Subcutaneous abdominal adipose tissue (tissue), 5 donors: ENCODE measurements at regions not wholly inside any gene's neighbourhood (a gene's known extent, or its start where the extent isn't known, plus 50 kb on each side); places are given as distances from the start of the nearest gene placed in this dataset.

Experiments used
- H3K27ac ChIP-seq: one replicate; pipeline ENCODE4 v1.7.0; 2013; ENCODE audit warnings: low read depth, mild to moderate bottlenecking, inconsistent platforms, low read length, moderate library complexity
- H3K27me3 ChIP-seq, 5 donors: one replicate each; pipeline ENCODE4 v1.7.0; 2013; ENCODE audit warnings: low read length in 5 of 5, inconsistent platforms in 1 of 5; ENCODE audit not compliant: control insufficient read depth in 5 of 5, insufficient read depth in 4 of 5
- H3K36me3 ChIP-seq, 5 donors: one replicate each; pipeline ENCODE4 v1.7.0; 2013; ENCODE audit warnings: low read length in 5 of 5; ENCODE audit not compliant: control insufficient read depth in 5 of 5, insufficient read depth in 5 of 5
- H3K4me1 ChIP-seq, 5 donors: one replicate each; pipeline ENCODE4 v1.7.0; 2013; ENCODE audit warnings: low read length in 5 of 5, mild to moderate bottlenecking in 3 of 5, moderate library complexity in 1 of 5; ENCODE audit not compliant: control insufficient read depth in 5 of 5, insufficient read depth in 5 of 5
- H3K4me3 ChIP-seq, 5 donors: one replicate each; pipeline ENCODE4 v1.7.0; 2013; ENCODE audit warnings: low read length in 5 of 5, low read depth in 1 of 5
- H3K9ac ChIP-seq, 5 donors: one replicate each; pipeline ENCODE4 v1.7.0; 2013; ENCODE audit warnings: low read length in 5 of 5, mild to moderate bottlenecking in 4 of 5, moderate library complexity in 3 of 5
- H3K9me3 ChIP-seq, 5 donors: one replicate each; pipeline ENCODE4 v1.7.0; 2013; ENCODE audit warnings: low read length in 5 of 5; ENCODE audit not compliant: control insufficient read depth in 5 of 5
- donor health status: healthy.
- donor health status: healthy.
- donor health status: healthy.
- donor health status: healthy.
- donor health status: healthy.

DNA sequence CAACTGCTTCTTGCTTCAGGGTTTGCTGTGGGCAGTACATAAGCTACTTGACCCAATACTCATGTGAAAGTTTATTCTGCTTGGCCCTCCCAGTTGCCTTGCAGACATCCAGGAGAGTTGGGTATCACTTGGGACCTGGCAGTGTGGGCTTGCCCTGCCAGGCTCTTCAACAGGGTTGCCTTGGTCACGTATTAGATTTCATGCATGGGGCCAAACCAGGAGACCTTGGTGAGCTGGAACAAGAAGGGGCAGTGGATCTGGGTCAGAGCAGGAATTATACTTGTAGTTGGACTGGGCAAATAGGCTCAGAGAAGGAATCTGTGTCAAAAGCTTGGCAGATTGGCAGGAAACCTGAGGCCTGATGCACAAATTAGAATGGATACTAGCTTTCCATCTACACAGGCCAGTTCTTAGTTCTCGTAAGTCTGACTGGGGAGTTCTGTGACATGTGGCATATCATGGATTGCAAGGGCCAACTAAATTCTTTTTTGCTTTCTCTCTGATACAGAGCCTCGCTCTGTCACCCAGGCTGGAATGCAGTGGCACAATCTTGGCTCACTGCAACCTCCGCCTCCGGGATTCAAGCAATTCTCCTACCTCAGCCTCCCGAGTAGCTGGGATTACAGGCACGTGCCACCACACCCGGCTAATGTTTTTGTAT lies 192.6 kb upstream of the SERP2 start:
- Histone ChIP-seq H3K27me3 (no peaks in the 10 kb centered on the region), H3K4me1 (peaks cover 0 to 3% (median 0%) of the 10 kb centered on the region in 5 donors), H3K4me3 (no peak overlapping the region), H3K27ac (no peak overlapping the region), H3K36me3 (no peaks in the 10 kb centered on the region), H3K9ac (no peak overlapping the region), H3K9me3 (peaks cover 0 to 4% (median 0%) of the 10 kb centered on the region in 5 donors)

DNA sequence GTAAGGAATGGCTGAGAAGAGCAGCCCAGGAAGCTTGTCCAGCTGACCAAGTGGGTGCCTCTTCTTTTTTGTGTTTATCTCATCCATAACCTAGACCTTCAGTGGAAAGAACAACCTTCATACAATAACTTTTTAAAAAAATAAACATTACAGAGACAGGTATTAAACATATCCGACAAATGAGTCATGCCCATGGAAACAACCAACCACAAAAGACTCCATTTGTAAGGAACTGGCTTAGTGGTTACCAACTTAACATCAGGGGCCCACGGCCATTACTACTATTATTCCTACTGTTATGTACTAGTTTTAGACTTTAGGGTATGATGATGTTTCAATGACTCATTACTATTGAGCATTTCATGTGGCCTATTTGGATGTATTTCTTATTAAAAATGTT lies 191.7 kb upstream of the SERP2 start:
- H3K4me3 ChIP-seq: no peak overlapping the region
- H3K9me3 ChIP-seq: peaks cover 0 to 4% (median 0%) of the 10 kb centered on the region in 5 donors
- peaks cover 0 to 3% (median 0%) of the 10 kb centered on the region in 5 donors for H3K4me1 ChIP-seq

DNA sequence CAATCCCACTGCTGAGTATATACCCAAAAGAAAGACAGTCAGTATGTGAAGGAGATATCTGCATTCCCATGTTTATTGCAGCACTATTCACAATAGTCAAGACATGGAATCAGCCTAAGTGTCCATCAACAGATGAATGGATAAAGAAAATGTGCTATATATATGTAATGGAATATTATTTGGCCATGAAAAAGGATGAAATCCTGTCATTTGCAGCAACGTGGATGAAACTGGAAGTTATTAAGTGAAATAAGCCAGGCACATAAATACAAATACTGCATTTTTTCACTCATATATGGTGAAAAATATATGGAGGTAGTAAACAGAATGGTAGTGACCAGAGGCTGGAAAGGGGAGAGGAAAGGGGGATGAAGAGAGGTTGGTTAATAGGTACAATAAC lies 188.9 kb upstream of the SERP2 start:
- Histone ChIP-seq H3K36me3 (no peaks in the 10 kb centered on the region), H3K27me3 (no peaks in the 10 kb centered on the region), H3K4me3 (no peak overlapping the region), H3K9ac (no peak overlapping the region), H3K9me3 (peaks cover 0 to 4% (median 0%) of the 10 kb centered on the region in 5 donors), H3K27ac (no peak overlapping the region), H3K4me1 (peaks cover 0 to 3% (median 0%) of the 10 kb centered on the region in 5 donors)

More for the DNA sequence above, 191.7 kb upstream of the SERP2 start:
- no peaks in the 10 kb centered on the region for H3K27me3 ChIP-seq
- H3K9ac ChIP-seq: no peak overlapping the region
- no peak overlapping the region for H3K27ac ChIP-seq
- H3K36me3 ChIP-seq: no peaks in the 10 kb centered on the region

DNA sequence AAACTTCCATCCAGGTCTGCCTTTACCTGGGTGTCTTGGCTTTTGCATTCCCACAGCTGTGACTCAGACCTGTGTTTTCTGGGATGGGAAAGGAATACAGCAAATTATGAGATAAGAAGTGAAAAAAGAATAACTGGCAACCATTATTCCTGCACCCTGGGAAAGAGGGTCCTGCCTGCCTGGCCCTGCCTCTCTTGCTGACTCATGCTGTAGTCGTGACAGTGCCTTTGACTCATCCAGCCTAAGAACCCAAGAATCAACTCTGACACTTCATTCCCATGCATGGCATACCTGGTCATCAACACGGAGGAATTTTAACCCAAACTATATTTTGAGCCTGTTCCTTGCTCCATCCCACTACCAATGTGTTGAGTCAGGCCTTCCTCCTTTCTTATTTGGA lies 185.4 kb upstream of the SERP2 start:
- Histone ChIP-seq H3K4me1 (peaks cover 0 to 4% (median 3%) of the 10 kb centered on the region in 5 donors), H3K9ac (no peak overlapping the region), H3K36me3 (no peaks in the 10 kb centered on the region), H3K27me3 (no peaks in the 10 kb centered on the region), H3K4me3 (no peak overlapping the region), H3K27ac (no peak overlapping the region), H3K9me3 (peaks cover 0 to 4% (median 0%) of the 10 kb centered on the region in 5 donors)

DNA sequence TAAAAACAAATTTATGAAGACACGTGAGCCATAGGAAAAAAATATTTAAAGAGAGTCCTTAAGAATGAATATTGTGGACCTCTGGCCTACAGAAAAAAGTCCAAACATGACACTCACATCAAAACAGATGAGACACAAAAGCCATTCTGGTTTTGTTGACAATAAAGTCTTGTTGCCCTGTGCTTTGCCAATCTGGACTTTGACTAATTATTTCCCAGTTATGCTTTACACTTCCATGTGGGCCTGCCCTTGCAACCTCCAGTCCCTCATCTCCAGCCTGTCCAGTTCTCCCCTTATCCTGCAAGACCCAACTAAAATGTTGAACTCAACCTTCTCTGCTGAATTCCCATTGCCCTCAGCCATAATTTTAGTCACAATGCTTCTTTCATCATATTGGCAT lies 184.5 kb upstream of the SERP2 start:
- peaks cover 0 to 4% (median 0%) of the 10 kb centered on the region in 5 donors for H3K9me3 ChIP-seq
- no peak overlapping the region for H3K27ac ChIP-seq
- H3K9ac ChIP-seq: no peak overlapping the region
- no peaks in the 10 kb centered on the region for H3K36me3 ChIP-seq
- no peaks in the 10 kb centered on the region for H3K27me3 ChIP-seq
- peaks cover 0 to 4% (median 3%) of the 10 kb centered on the region in 5 donors for H3K4me1 ChIP-seq
- H3K4me3 ChIP-seq: no peak overlapping the region

DNA sequence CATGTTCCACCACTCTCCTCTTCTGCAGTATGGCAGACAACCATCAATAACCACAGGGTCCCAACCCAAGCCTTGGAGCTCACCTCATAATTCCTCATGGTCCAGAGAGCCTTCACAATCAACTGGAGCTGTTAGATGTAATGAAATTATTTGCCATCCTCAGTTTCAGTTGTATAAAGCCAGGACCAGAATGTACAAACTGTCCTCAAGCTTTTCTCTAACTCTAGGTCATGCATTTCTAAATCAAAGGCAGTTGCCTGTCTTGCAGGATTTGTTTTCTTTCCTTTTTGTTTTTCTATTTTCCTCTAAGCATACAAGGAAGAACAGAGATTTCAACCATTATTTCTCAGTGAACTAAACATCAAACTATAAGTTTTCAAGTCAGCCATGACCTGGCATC lies 182.5 kb upstream of the SERP2 start:
- H3K27ac ChIP-seq: no peak overlapping the region
- H3K9ac ChIP-seq: no peak overlapping the region

DNA sequence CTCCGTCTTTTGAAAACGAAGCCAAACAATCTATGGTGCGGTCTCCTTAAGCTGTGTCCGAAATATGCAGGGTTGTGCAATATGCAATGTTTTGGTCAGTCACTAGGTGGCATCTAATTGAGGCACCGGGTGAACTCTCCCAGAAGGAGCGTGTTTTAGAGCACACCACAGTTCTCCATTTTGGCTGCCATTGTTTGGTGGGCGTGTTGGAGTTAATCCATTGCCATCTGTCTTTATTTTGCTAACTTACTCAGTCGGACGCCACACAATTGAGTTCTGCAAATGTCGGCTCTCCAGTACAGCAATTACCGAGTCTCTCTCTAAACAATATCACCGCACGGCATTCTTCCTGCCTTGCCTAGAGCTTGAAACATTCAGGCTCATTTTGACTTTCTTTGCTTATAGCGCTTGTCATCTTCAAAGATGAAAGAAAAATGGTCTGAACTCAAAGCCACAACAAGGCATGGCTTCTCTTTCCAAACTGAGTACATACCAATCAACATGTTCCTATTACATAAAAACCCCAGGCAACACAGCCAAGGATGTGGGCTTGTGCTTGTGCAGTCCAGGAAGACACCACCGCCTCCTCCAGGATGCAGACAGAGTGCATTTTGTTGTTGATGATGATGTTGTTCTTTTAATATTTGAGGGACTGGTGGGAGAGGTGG lies 182.0 kb upstream of the SERP2 start:
- no peaks in the 10 kb centered on the region for H3K9me3 ChIP-seq
- H3K36me3 ChIP-seq: no peaks in the 10 kb centered on the region
- no peak overlapping the region for H3K9ac ChIP-seq
- H3K4me3 ChIP-seq: peak overlapping the region; percentile 5 to 62 (median 38)
- H3K4me1 ChIP-seq: peaks cover 0 to 4% (median 3%) of the 10 kb centered on the region in 5 donors
- H3K27ac ChIP-seq: no peak overlapping the region
- no peaks in the 10 kb centered on the region for H3K27me3 ChIP-seq

More for the DNA sequence above, 182.5 kb upstream of the SERP2 start:
- peak overlapping the region in 4 of 5 donors; percentile 5 to 62 (median 28) for H3K4me3 ChIP-seq
- H3K4me1 ChIP-seq: peaks cover 0 to 4% (median 3%) of the 10 kb centered on the region in 5 donors
- no peaks in the 10 kb centered on the region for H3K27me3 ChIP-seq
- no peaks in the 10 kb centered on the region for H3K36me3 ChIP-seq
- H3K9me3 ChIP-seq: no peaks in the 10 kb centered on the region

DNA sequence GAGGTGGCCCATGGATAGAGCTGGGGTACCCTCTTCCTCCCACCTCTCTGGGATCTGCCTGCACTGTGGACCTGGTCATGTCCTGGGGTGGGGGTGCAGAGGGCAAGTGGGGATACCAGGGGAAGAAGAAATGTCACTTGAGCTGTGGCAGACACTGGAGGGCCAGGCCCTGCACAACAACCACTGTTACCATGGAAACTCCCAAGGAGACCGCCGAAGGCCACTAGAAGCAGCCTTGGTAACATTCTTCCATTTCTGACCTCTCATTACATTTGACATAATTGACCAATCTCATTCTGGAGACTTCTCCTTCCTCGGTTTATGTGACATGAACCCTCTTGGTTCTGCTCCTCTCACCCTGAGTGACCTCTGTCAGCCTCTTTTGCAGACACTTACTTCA lies 179.9 kb upstream of the SERP2 start:
- H3K4me1 ChIP-seq: peaks cover 0 to 4% (median 3%) of the 10 kb centered on the region in 5 donors
- no peaks in the 10 kb centered on the region for H3K36me3 ChIP-seq
- H3K9ac ChIP-seq: no peak overlapping the region
- H3K4me3 ChIP-seq: no peak overlapping the region
- no peak overlapping the region for H3K27ac ChIP-seq
- no peaks in the 10 kb centered on the region for H3K9me3 ChIP-seq
- no peaks in the 10 kb centered on the region for H3K27me3 ChIP-seq

DNA sequence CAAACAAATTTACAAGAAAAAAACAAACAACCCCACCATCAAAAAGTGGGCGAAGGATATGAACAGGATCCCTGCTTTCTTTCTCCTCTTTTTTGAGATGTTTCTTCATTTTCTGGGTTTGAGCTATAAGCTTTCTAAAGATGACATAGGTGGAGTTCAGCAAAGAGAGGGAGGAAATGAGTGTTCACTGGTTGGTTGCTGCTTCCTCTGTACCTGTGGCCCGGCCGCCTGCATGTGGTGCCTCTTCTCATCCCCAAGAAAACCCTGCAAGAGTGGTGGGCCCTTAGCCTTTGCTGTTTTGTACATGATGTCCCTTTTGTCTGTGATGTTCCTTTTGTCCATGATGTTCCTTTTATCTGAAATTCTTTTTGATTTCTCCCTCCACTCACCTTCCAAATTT lies 178.4 kb upstream of the SERP2 start:
- Histone ChIP-seq H3K36me3 (no peaks in the 10 kb centered on the region), H3K27ac (no peak overlapping the region), H3K9ac (no peak overlapping the region), H3K9me3 (no peaks in the 10 kb centered on the region), H3K4me3 (no peak overlapping the region), H3K4me1 (peaks cover 0 to 4% (median 3%) of the 10 kb centered on the region in 5 donors), H3K27me3 (no peaks in the 10 kb centered on the region)

DNA sequence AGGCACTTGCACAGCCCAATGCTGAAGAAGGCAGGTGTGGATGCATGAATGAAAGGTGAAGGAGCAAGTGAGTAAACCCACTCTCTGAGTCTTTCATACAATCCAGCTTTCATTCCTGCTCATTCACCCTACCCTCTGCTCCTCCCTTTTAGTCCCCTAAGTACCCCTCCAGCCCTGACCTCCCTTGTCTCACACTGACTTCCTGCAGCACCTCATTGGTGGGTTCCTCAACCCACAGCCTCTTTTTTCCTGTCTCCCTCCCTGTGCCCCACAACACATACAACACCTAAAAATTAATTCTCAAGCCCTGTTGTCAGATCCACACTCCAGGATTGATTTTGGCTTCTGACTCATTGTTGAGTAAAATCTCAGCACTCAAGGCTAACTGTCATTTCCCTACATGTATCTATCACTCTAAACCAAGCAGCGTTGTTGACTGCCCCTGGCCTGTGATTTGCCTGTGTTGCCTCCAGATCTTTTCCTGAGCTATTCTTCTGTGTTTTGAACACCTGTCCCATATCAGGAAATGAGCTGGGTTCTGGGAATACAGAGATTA lies 177.3 kb upstream of the SERP2 start:
- peaks cover 0 to 4% (median 0%) of the 10 kb centered on the region in 5 donors for H3K4me1 ChIP-seq
- H3K27me3 ChIP-seq: no peaks in the 10 kb centered on the region
- H3K36me3 ChIP-seq: no peaks in the 10 kb centered on the region
- no peak overlapping the region for H3K27ac ChIP-seq
- no peak overlapping the region for H3K9ac ChIP-seq
- no peak overlapping the region for H3K4me3 ChIP-seq
- H3K9me3 ChIP-seq: no peaks in the 10 kb centered on the region
